ENCODE measurements at regions not wholly inside any gene's neighbourhood (a gene's known extent, or its start where the extent isn't known, plus 50 kb on each side); places are given as distances from the start of the nearest gene placed in this dataset.
A peak's percentile ranks its signal among the peaks of the same experiment; 100 is the strongest.

GRCh38 chr12:111180426-111181142 lies 188.3 kb downstream of the PHETA1 start:
- Mint-ChIP-seq H3K4me1 (ENCODE audit: low read depth) (peaks cover 48% of the 10 kb centered on the region), H3K27ac (peak overlapping the region; percentile 69), H3K9me3 (ENCODE audit: low read depth) (no peaks in the 10 kb centered on the region), H3K4me3 (ENCODE audit: low read depth) (no peak overlapping the region), H3K27me3 (no peaks in the 10 kb centered on the region), H3K36me3 (ENCODE audit: insufficient read depth) (no peaks in the 10 kb centered on the region)
- DNase-seq (ENCODE audit: low spot score, unreplicated experiment) = no peak
- no peak for TF ChIP-seq CTCF (IDR thresholded peaks at IDR 0.05; ENCODE audit: unreplicated experiment)

GRCh38 chr12:111178181-111179081 lies 190.5 kb downstream of the PHETA1 start:
- no peak for TF ChIP-seq CTCF (IDR thresholded peaks at IDR 0.05; ENCODE audit: unreplicated experiment)
- no peak for DNase-seq (ENCODE audit: low spot score, unreplicated experiment)
- Mint-ChIP-seq H3K4me1 (ENCODE audit: low read depth) (peaks cover 51% of the 10 kb centered on the region), H3K4me3 (ENCODE audit: low read depth) (no peak overlapping the region), H3K36me3 (ENCODE audit: insufficient read depth) (peaks cover 2% of the 10 kb centered on the region), H3K9me3 (ENCODE audit: low read depth) (no peaks in the 10 kb centered on the region), H3K27me3 (no peaks in the 10 kb centered on the region), H3K27ac (peak overlapping the region; percentile 76)

- Mint-ChIP-seq H3K27me3 (no peaks in the 10 kb centered on the region), H3K4me1 (ENCODE audit: low read depth) (peaks cover 34% of the 10 kb centered on the region), H3K9me3 (ENCODE audit: low read depth) (no peaks in the 10 kb centered on the region), H3K27ac (no peak overlapping the region), H3K36me3 (ENCODE audit: insufficient read depth) (peaks cover 2% of the 10 kb centered on the region), H3K4me3 (ENCODE audit: low read depth) (no peak overlapping the region)
- no peak for DNase-seq (ENCODE audit: low spot score, unreplicated experiment)
- TF ChIP-seq CTCF (IDR thresholded peaks at IDR 0.05; ENCODE audit: unreplicated experiment) = no peak
Measured at GRCh38 chr12:111175396-111176094, 193.3 kb downstream of the PHETA1 start.

GRCh38 chr12:111174961-111175345 lies 193.9 kb downstream of the PHETA1 start:
- Mint-ChIP-seq H3K27ac (no peak overlapping the region), H3K27me3 (no peaks in the 10 kb centered on the region), H3K4me1 (ENCODE audit: low read depth) (peaks cover 28% of the 10 kb centered on the region), H3K9me3 (ENCODE audit: low read depth) (no peaks in the 10 kb centered on the region), H3K4me3 (ENCODE audit: low read depth) (no peak overlapping the region), H3K36me3 (ENCODE audit: insufficient read depth) (peaks cover 2% of the 10 kb centered on the region)
- TF ChIP-seq CTCF (IDR thresholded peaks at IDR 0.05; ENCODE audit: unreplicated experiment) = no peak
- no peak for DNase-seq (ENCODE audit: low spot score, unreplicated experiment)

All from progenitor cell of endocrine pancreas (in vitro differentiated cells).